ENCODE measurements at regions not wholly inside any gene's neighbourhood (a gene's known extent, or its start where the extent isn't known, plus 50 kb on each side); places are given as distances from the start of the nearest gene placed in this dataset.

GRCh38 chr14:88935083-88935482 lies 110.6 kb downstream of the TTC8 start (continued):
- TF ChIP-seq REST (IDR thresholded peaks at IDR 0.05; ENCODE audit: unreplicated experiment) (no peak), NANOG (IDR thresholded peaks at IDR 0.05; ENCODE audit: borderline replicate concordance) (no peak), CREB1 (CRISPR knock-in tag; IDR thresholded peaks at IDR 0.05; ENCODE audit: low read depth) (no peak), POLR2AphosphoS5 (IDR thresholded peaks at IDR 0.05; ENCODE audit: low read depth) (no peak)

GRCh38 chr14:88937706-88938105 lies 113.3 kb downstream of the TTC8 start:
- Histone ChIP-seq H4K20me1 (replicated peaks; ENCODE audit: insufficient read depth) (no peaks in the 10 kb centered on the region), H3K27me3 (ENCODE audit: insufficient read depth) (no peaks in the 10 kb centered on the region), H3F3A (replicated peaks; ENCODE audit: low read depth) (no peaks in the 10 kb centered on the region), H3K9me2 (ENCODE audit: insufficient read depth) (no peaks in the 10 kb centered on the region), H3K79me2 (replicated peaks; ENCODE audit: insufficient read depth) (no peaks in the 10 kb centered on the region), H3K36me3 (ENCODE audit: insufficient read depth) (no peaks in the 10 kb centered on the region), H3K4me2 (no peak overlapping the region), H3K4me3 (no peak overlapping the region), H3K4me1 (ENCODE audit: insufficient read depth) (no peaks in the 10 kb centered on the region), H2AFZ (no peak overlapping the region), H3K27ac (ENCODE audit: low read depth) (no peak overlapping the region)
- no peaks in the 10 kb centered on the region for H3K36me3 Mint-ChIP-seq (ENCODE audit: low read depth)
- no peaks in the 10 kb centered on the region for H3K27me3 Mint-ChIP-seq (ENCODE audit: insufficient read depth, low read depth, poor library complexity)
- ATAC-seq = no peak
- DNase-seq (ENCODE audit: low spot score) = no peak
- no peaks in the 10 kb centered on the region for H3K4me1 Mint-ChIP-seq
- H3K9me3 Mint-ChIP-seq = no peaks in the 10 kb centered on the region
- no peak overlapping the region for H3K27ac Mint-ChIP-seq
- no peak overlapping the region for H3K4me3 Mint-ChIP-seq
- TF ChIP-seq STAT1 (IDR thresholded peaks at IDR 0.05; ENCODE audit: unreplicated experiment) (no peak), CTCF (conservative IDR thresholded peaks at IDR 0.05; ENCODE audit: low read depth in 2 of 2) (no peak), CREB1 (CRISPR knock-in tag; IDR thresholded peaks at IDR 0.05; ENCODE audit: low read depth) (no peak), ZNF114 (CRISPR knock-in tag; IDR thresholded peaks at IDR 0.05) (no peak), ETS1 (IDR thresholded peaks at IDR 0.05) (no peak), POLR2AphosphoS5 (IDR thresholded peaks at IDR 0.05; ENCODE audit: low read depth) (no peak), REST (IDR thresholded peaks at IDR 0.05; ENCODE audit: unreplicated experiment) (no peak), EZH2phosphoT487 (IDR thresholded peaks at IDR 0.05; ENCODE audit: unreplicated experiment) (no peak), JUNB (IDR thresholded peaks at IDR 0.05; ENCODE audit: unreplicated experiment) (no peak)

All from GM23338 (cell line).